Mesodermal cell (in vitro differentiated cells): ENCODE measurements at regions not wholly inside any gene's neighbourhood (a gene's known extent, or its start where the extent isn't known, plus 50 kb on each side); places are given as distances from the start of the nearest gene placed in this dataset.

ENCODE experiments used
- H3K27ac ChIP-seq: 2 replicates; pipeline ENCODE4 v1.7.0; 2013; ENCODE audit warnings: mild to moderate bottlenecking, low read depth, low read length, moderate library complexity; ENCODE audit not compliant: severe bottlenecking
- H3K36me3 ChIP-seq: 2 replicates; pipeline ENCODE4 v1.7.1; 2013; ENCODE audit warnings: mild to moderate bottlenecking, low read length, moderate library complexity; ENCODE audit not compliant: control insufficient read depth, insufficient read depth
- H3K4me1 ChIP-seq: one replicate; pipeline ENCODE4 v1.7.1; 2013; ENCODE audit warnings: mild to moderate bottlenecking, low read length; ENCODE audit not compliant: insufficient read depth, control insufficient read depth, poor library complexity, severe bottlenecking
- H3K4me3 ChIP-seq: 2 replicates; pipeline ENCODE4 v1.7.0; 2013; ENCODE audit warnings: low read length, control low read depth, mild to moderate bottlenecking; ENCODE audit not compliant: insufficient read depth, poor library complexity, severe bottlenecking; ENCODE audit errors: extremely low read depth
- H3K9me3 ChIP-seq: 2 replicates; pipeline ENCODE4 v1.7.1; 2013; ENCODE audit warnings: mild to moderate bottlenecking, low read length, moderate library complexity; ENCODE audit not compliant: control insufficient read depth
- WGBS, 2 experiments: methylation state at CpG; one replicate each; pipeline ENCODE4 v1.1.5; 2013; ENCODE audit warnings: missing lambda C conversion rate in 2 of 2; ENCODE audit not compliant: insufficient coverage in 2 of 2; 5-methylcytosine and 5-hydroxymethylcytosine counted together

DNA sequence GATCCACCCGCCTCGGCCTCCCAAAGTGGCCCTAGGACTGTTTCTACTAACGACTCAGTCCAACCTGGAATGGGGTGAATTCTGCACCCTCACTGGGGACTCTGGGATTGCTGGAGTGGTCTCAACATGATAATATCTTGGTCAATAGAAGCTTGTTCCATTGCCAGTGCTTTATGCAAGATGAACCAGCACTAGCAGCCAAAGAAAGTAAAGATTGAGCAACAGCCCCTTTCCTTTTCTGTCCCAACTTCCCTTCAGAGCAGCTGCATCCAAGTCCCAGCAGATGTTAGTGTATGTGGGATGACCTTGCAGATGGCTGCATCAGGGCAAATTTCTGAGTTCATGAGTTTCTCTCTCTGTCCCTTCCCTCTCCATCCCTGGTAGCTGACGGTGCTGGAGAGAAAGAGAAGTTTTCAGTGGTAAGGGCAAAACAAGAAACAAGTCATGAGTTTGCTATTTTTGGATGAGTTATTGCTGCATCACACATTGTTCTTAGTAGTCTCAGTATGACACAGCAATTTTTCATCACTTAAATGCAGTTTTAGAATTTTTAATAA, 183.6 kb upstream of the EDNRB start:
- WGBS, 2 experiments: 83 to 92% methylated on average over 1 to 2 of the region's 4 CpGs
- H3K36me3 ChIP-seq: no peaks in the 10 kb centered on the region
- no peak overlapping the region for H3K27ac ChIP-seq
- no peak overlapping the region for H3K4me3 ChIP-seq
- no peaks in the 10 kb centered on the region for H3K9me3 ChIP-seq
- H3K4me1 ChIP-seq: no peaks in the 10 kb centered on the region

DNA sequence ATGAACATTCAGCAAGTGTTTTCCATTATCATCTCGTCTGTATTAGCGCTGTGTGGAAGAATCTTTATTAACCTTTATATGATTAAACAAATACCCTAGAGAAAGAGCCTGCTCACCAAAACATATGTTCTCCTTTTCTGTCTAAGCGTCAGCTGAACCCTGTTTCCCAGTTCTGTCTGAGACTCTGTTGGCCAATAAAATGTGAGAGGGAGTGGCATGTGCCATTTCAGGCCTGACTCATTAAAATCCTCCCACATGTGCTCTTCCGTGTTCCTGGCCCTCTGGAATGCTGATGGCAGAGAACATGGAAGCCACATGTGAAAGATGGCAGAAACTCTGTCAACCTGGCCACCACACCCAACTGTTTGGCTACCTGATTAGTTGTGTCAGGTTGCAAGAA, 181.9 kb upstream of the EDNRB start:
- Histone ChIP-seq H3K4me3 (no peak overlapping the region), H3K36me3 (no peaks in the 10 kb centered on the region)
- 61% methylated on average over 2 of the region's 4 CpGs; no CpG with 5 or more reads in 1 of the 2 experiments for WGBS, 2 experiments

DNA sequence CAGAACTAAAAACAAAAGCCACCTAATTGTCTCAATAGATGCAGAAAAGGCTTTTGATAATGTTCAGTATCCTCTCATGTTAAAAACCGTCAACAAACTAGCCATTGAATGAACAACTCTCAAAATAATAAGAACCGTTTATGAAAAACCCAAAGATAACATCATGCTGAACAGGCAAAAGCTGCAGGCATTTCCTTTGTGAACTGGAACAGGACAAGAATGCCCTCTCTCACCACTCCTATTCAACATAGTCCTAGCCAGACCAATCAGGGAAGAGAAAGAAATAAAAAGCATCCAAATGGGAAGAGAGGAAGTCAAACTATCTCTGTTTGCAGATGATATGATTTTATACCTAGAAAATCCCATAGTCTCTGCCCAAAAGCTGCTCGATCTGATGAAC, 179.6 kb upstream of the EDNRB start:
- no peak overlapping the region for H3K27ac ChIP-seq

More for the DNA sequence above, 181.9 kb upstream of the EDNRB start:
- Histone ChIP-seq H3K9me3 (no peaks in the 10 kb centered on the region), H3K4me1 (no peaks in the 10 kb centered on the region), H3K27ac (no peak overlapping the region)

DNA sequence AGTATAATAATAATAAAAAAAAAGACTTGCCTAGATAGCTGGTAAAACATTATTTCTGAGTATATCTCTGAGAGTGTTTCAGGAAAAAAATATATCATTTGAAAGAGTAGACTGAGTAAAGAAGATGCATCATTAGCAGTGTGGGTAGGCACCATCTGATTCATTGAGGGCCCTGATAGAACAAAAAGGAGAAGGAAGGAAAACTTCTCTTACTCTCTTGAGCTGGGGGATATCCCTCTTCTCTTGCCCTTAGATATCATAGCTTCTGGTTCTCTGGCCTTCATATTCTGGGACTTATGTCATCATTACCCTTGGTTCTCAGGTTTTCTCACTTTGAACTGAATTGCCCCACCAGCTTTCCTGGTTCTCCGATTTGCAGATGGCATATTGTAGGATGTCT, 177.6 kb upstream of the EDNRB start:
- WGBS, 2 experiments: 100% methylated on average over 1 of the region's 1 CpG; no CpG with 5 or more reads in 1 of the 2 experiments
- no peaks in the 10 kb centered on the region for H3K36me3 ChIP-seq
- no peak overlapping the region for H3K27ac ChIP-seq
- H3K9me3 ChIP-seq: no peaks in the 10 kb centered on the region
- no peak overlapping the region for H3K4me3 ChIP-seq
- H3K4me1 ChIP-seq: no peaks in the 10 kb centered on the region

More for the DNA sequence above, 179.6 kb upstream of the EDNRB start:
- no peaks in the 10 kb centered on the region for H3K4me1 ChIP-seq
- H3K36me3 ChIP-seq: no peaks in the 10 kb centered on the region
- H3K9me3 ChIP-seq: no peaks in the 10 kb centered on the region
- H3K4me3 ChIP-seq: no peak overlapping the region
- 82% methylated on average over 3 of the region's 3 CpGs; no CpG with 5 or more reads in 1 of the 2 experiments for WGBS, 2 experiments

- no peaks in the 10 kb centered on the region for H3K36me3 ChIP-seq
- no peaks in the 10 kb centered on the region for H3K9me3 ChIP-seq
- no peak overlapping the region for H3K4me3 ChIP-seq
- H3K4me1 ChIP-seq: no peaks in the 10 kb centered on the region
- 100% methylated on average over 1 of the region's 4 CpGs; no CpG with 5 or more reads in 1 of the 2 experiments for WGBS, 2 experiments
- no peak overlapping the region for H3K27ac ChIP-seq
Observed at GRCh38 chr13:78087966-78088678, 169.5 kb upstream of the EDNRB start.

- no peaks in the 10 kb centered on the region for H3K4me1 ChIP-seq
- no peak overlapping the region for H3K4me3 ChIP-seq
- WGBS, 2 experiments: 70 to 72% methylated on average over 2 to 3 of the region's 8 CpGs
- H3K27ac ChIP-seq: no peak overlapping the region
- no peaks in the 10 kb centered on the region for H3K9me3 ChIP-seq
- H3K36me3 ChIP-seq: no peaks in the 10 kb centered on the region
Observed at GRCh38 chr13:78085434-78086225, 167.0 kb upstream of the EDNRB start.

GRCh38 chr13:78084401-78084800, 165.8 kb upstream of the EDNRB start:
- Histone ChIP-seq H3K4me1 (no peaks in the 10 kb centered on the region), H3K4me3 (no peak overlapping the region), H3K36me3 (no peaks in the 10 kb centered on the region), H3K9me3 (no peaks in the 10 kb centered on the region), H3K27ac (no peak overlapping the region)
- no CpG with 5 or more reads among the region's 1 CpG for WGBS, 2 experiments

DNA sequence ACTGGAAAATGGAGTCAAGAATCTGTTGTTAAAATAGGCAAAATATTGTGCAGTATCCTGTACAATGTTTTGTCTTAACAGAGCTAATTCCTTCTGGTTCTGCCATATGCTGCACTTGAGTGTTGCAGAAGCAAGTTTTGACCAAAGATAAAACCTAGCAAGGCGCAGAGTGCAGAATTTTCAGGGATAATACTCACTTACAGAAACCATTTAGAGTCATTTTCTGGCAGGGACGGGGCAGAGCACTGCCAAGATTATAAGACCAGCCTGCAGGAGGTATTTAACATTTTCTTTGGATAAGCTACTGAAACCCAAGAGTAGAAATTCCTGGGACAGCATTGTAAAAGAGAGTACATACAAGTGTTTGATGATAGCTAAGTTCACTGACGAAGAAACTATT, 159.5 kb upstream of the EDNRB start:
- Histone ChIP-seq H3K4me1 (no peaks in the 10 kb centered on the region), H3K9me3 (no peaks in the 10 kb centered on the region), H3K36me3 (no peaks in the 10 kb centered on the region), H3K4me3 (no peak overlapping the region), H3K27ac (no peak overlapping the region)
- WGBS, 2 experiments: 75 to 87% methylated on average over 1 to 3 of the region's 3 CpGs

DNA sequence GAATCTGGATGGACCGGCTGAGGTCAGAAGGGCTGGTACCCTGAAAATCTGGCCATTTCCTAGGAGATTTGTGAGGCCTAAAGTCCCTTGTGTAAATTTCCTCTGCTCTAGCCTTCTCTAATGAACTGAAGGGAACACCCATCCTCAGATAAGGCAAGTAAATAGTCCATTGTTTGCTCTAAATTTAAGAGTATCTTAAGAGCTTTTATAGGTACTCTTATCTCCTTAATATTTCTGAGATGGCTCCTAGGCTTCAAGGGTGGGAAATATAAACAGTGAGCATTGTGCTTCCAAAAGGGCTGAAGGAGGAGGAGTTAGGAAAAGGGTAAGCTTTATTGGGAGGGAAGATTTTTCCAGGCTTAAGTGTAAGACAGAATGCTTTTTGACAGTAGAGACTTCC, 148.7 kb upstream of the EDNRB start:
- Histone ChIP-seq H3K4me3 (no peak overlapping the region), H3K27ac (no peak overlapping the region), H3K4me1 (no peaks in the 10 kb centered on the region), H3K36me3 (no peaks in the 10 kb centered on the region), H3K9me3 (no peaks in the 10 kb centered on the region)
- WGBS, 2 experiments: 100% methylated on average over 1 of the region's 1 CpG

DNA sequence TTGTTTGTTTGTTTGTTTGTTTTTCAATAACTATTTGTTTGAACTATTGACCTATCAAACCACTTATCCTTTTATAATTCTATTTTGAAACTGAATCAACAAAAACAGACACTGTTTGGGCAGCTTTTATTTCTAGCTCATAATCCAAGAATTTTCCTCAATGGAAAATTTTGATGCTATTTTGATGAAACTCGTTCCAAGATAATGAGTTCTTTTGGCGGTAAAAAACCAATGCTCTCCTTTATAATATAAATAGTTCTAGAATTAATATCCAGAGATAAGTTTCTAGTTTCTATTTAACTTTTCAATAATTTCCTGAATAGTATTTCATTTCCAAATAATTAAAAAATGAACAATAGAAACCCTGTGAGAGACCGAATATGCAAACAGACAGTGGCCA, 146.5 kb upstream of the EDNRB start:
- no peaks in the 10 kb centered on the region for H3K36me3 ChIP-seq
- WGBS, 2 experiments: 100% methylated on average over 1 of the region's 3 CpGs
- no peaks in the 10 kb centered on the region for H3K9me3 ChIP-seq
- no peaks in the 10 kb centered on the region for H3K4me1 ChIP-seq
- H3K27ac ChIP-seq: no peak overlapping the region
- no peak overlapping the region for H3K4me3 ChIP-seq
